NOMO-1 (cell line): ENCODE measurements at regions not wholly inside any gene's neighbourhood (a gene's known extent, or its start where the extent isn't known, plus 50 kb on each side); places are given as distances from the start of the nearest gene placed in this dataset.

Source experiments
- DNase-seq, 2 experiments: peaks; one replicate each; lab custom pipeline; 2025; ENCODE audit not compliant: unreplicated experiment in 2 of 2; lab: John Stamatoyannopoulos, UW

- DNase-seq: no peak
Observed at GRCh38 chr14:47790477-47790876, 115.1 kb upstream of the MDGA2 start.

GRCh38 chr14:47785058-47785457, 109.7 kb upstream of the MDGA2 start:
- no peak for DNase-seq

- DNase-seq: no peak
Observed at GRCh38 chr14:47778631-47779030, 103.2 kb upstream of the MDGA2 start.

GRCh38 chr14:47772652-47773051, 97.2 kb upstream of the MDGA2 start:
- no peak for DNase-seq

GRCh38 chr14:47763188-47763854, 87.9 kb upstream of the MDGA2 start:
- no peak for DNase-seq

- DNase-seq: no peak
Observed at GRCh38 chr14:47746986-47747385, 71.6 kb upstream of the MDGA2 start.

GRCh38 chr14:47744155-47744554, 68.8 kb upstream of the MDGA2 start:
- DNase-seq: peak; percentile 52 to 60

GRCh38 chr14:47739541-47739940, 64.1 kb upstream of the MDGA2 start:
- DNase-seq: no peak

- DNase-seq: no peak
Observed at GRCh38 chr14:47730296-47730695, 54.9 kb upstream of the MDGA2 start.
